AG08396 (cell line): ENCODE measurements at regions not wholly inside any gene's neighbourhood (a gene's known extent, or its start where the extent isn't known, plus 50 kb on each side); places are given as distances from the start of the nearest gene placed in this dataset.

ENCODE experiments used
- DNase-seq: peaks from one replicate; pipeline ENCODE4 v3.0.0; 2012; ENCODE audit warnings: low spot score, mixed read lengths

DNA sequence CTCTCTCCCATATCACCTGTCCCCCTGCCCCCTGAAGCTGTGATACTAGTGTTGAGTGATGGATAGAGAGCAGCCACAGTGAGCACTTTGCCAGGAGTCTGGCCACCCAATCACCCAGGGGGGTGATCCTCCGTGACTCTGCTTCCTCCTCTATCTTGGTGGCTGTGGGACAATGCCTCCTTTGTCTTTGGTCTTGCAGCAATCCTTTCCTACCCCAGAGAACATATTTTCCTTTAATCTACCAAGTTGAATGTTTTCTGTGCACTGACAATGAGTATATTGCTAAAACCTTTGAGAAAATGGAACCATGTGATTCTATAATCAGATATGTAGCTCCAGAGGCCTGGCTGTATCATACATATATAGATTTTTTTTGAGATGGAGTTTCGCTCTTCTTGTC, 58.1 kb upstream of the HEPHL1 start:
- no peak for DNase-seq

DNA sequence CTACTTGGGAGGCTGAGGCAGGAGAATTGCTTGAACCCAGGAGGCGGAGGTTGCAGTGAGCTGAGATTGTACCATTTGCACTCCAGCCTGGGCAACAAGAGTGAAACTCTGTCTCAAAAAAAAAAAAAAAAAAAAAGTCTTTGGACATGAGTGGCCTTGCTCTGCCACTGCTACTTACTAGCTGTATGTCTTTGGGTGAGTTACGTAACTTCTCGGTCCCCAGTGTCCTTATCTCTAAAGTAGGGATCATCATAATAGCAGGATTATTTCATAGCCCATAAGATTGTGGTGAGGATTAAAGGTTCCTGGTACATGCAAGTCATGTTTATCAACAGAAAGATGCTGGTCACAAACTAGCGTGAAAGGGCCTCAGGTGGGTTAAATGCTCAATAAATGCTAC, 53.9 kb upstream of the HEPHL1 start:
- no peak for DNase-seq

DNA sequence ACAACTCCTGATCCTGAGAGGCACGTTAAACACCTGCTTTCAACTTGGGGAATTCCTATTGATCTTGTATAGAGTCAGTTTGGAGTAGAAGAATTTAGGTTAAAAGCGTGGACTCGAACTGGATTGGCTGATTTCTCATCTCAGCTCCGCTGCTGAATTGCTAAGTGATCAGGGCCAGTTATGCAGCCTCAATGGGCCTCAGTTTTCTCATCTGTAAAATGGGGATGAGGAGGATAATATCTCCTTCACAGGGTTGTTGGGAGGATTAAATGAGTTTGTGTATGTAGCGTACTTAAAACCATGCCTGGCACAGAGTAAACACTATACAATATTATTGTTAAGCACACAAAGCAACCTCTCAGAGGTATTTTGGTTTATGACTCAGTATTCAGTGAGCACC, 53.2 kb upstream of the HEPHL1 start:
- DNase-seq, result no peak

DNA sequence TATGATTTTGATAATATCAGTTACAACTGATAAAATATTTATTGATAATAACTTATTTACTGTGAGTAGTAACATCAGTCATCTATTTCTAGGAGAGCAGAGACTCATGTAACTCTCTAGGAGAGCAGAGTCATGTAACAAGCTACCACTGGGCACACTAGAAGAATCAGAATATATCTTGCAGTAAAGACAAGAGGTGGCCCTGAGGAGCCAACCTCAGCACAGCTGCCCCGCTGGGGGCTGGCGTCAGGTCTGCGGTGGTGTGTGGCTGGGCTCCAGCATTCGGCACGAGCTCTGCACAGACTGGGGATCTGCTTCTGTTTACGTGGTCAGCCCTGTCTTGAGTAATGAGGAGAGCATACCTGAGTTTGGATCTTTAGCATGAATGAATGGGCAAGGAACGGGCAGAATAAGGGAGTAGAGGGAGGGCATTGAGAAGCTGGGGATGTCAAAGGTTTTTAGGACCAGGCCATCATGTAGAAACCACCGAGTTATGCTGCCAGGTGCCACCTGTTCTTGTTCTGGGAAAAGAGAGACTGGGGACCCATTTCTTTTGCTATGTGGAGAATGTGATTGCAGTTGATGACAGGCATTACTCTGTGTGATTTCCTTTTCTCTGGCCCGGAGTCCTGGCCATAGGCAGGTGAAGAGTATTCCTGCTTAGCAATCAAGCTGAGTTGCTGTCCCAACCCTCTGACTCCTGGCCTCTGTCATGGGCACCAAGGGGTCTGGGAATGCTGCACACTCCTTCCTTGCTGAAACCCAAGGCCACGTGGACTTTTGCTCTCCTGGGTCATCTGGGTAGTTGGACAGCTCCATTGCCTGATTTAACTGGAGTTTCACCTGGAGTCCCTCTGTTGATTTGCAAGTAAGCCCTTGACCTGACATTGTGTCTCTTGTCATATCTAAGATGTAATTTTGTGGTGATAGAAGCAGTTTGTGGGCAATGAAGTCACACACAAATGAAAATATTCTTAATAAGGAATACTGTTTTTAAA, 50.9 kb upstream of the HEPHL1 start:
- no peak for DNase-seq
